ENCODE measurements at regions not wholly inside any gene's neighbourhood (a gene's known extent, or its start where the extent isn't known, plus 50 kb on each side); places are given as distances from the start of the nearest gene placed in this dataset.

GRCh38 chr12:89185889-89186288 is 166.4 kb downstream of the DUSP6 start:
- no peak for DNase-seq (ENCODE audit: low read depth, low spot score)

- no peak for DNase-seq (ENCODE audit: low read depth, low spot score)
Measured at GRCh38 chr12:89185181-89185580, 167.1 kb downstream of the DUSP6 start.

GRCh38 chr12:89183985-89184435 is 168.3 kb downstream of the DUSP6 start:
- DNase-seq (ENCODE audit: low read depth, low spot score): no peak

GRCh38 chr12:89181271-89181920 is 170.9 kb downstream of the DUSP6 start:
- no peak for DNase-seq (ENCODE audit: low read depth, low spot score)

GRCh38 chr12:89180496-89180895 is 171.8 kb downstream of the DUSP6 start:
- no peak for DNase-seq (ENCODE audit: low read depth, low spot score)

- DNase-seq (ENCODE audit: low read depth, low spot score): no peak
Measured at GRCh38 chr12:89179983-89180382, 172.3 kb downstream of the DUSP6 start.

GRCh38 chr12:89179245-89179644 is 173.1 kb downstream of the DUSP6 start:
- no peak for DNase-seq (ENCODE audit: low read depth, low spot score)

GRCh38 chr12:89177802-89178395 is 174.4 kb downstream of the DUSP6 start:
- DNase-seq (ENCODE audit: low read depth, low spot score): no peak

GRCh38 chr12:89176676-89177075 is 175.6 kb downstream of the DUSP6 start:
- no peak for DNase-seq (ENCODE audit: low read depth, low spot score)

- no peak for DNase-seq (ENCODE audit: low read depth, low spot score)
Measured at GRCh38 chr12:89173678-89174077, 178.6 kb downstream of the DUSP6 start.

GRCh38 chr12:89173096-89173495 is 179.2 kb downstream of the DUSP6 start:
- DNase-seq (ENCODE audit: low read depth, low spot score): no peak

- no peak for DNase-seq (ENCODE audit: low read depth, low spot score)
Measured at GRCh38 chr12:89172224-89172623, 180.1 kb downstream of the DUSP6 start.

- DNase-seq (ENCODE audit: low read depth, low spot score): no peak
Measured at GRCh38 chr12:89169321-89169720, 183.0 kb downstream of the DUSP6 start.

- no peak for DNase-seq (ENCODE audit: low read depth, low spot score)
Measured at GRCh38 chr12:89167986-89168385, 184.3 kb downstream of the DUSP6 start.

- DNase-seq (ENCODE audit: low read depth, low spot score): no peak
Measured at GRCh38 chr12:89166525-89166934, 185.8 kb downstream of the DUSP6 start.

- DNase-seq (ENCODE audit: low read depth, low spot score): no peak
Measured at GRCh38 chr12:89166121-89166520, 186.2 kb downstream of the DUSP6 start.

- no peak for DNase-seq (ENCODE audit: low read depth, low spot score)
Measured at GRCh38 chr12:89165703-89166102, 186.6 kb downstream of the DUSP6 start.

- no peak for DNase-seq (ENCODE audit: low read depth, low spot score)
Measured at GRCh38 chr12:89163918-89164317, 188.4 kb downstream of the DUSP6 start.

- peak; percentile 12 for DNase-seq (ENCODE audit: low read depth, low spot score)
Measured at GRCh38 chr12:89162589-89163261, 189.6 kb downstream of the DUSP6 start.

- DNase-seq (ENCODE audit: low read depth, low spot score): no peak
Measured at GRCh38 chr12:89161557-89161956, 190.7 kb downstream of the DUSP6 start.

GRCh38 chr12:89160716-89161123 is 191.6 kb downstream of the DUSP6 start:
- no peak for DNase-seq (ENCODE audit: low read depth, low spot score)

- no peak for DNase-seq (ENCODE audit: low read depth, low spot score)
Measured at GRCh38 chr12:89157413-89157812, 194.9 kb downstream of the DUSP6 start.

GRCh38 chr12:89156862-89157262 is 195.4 kb downstream of the DUSP6 start:
- DNase-seq (ENCODE audit: low read depth, low spot score): no peak

All from activated naive CD8-positive, alpha-beta T cell treated with anti-CD3 and anti-CD28 coated beads, Interleukin-2, amount 50 U/mL, for 16 hours (primary cell).